Ascending aorta (tissue), 2 donors: ENCODE measurements at regions not wholly inside any gene's neighbourhood (a gene's known extent, or its start where the extent isn't known, plus 50 kb on each side); places are given as distances from the start of the nearest gene placed in this dataset.

Experiments
- DNase-seq, 2 donors: peaks; one replicate each; pipeline ENCODE4 v3.0.0-alpha.2; 2019; ENCODE audit warnings: low spot score in 2 of 2
- H3K27ac ChIP-seq, 2 donors: fragments of 200-600 bp; sonication (generic); one replicate each; pipeline ENCODE4 v1.5.1; 2016 to 2017; ENCODE audit warnings: mild to moderate bottlenecking in 1 of 2
- H3K27me3 ChIP-seq: fragments of 200-600 bp; sonication (generic); one replicate; pipeline ENCODE4 v1.5.1; 2017
- H3K36me3 ChIP-seq, 2 donors: fragments of 200-600 bp; sonication (generic); one replicate each; pipeline ENCODE4 v1.5.1; 2016
- H3K4me1 ChIP-seq, 2 donors: fragments of 200-600 bp; sonication (generic); one replicate each; pipeline ENCODE4 v1.5.1; 2016 to 2017; ENCODE audit warnings: mild to moderate bottlenecking in 1 of 2
- H3K4me3 ChIP-seq, 2 donors: fragments of 200-600 bp; sonication (generic); one replicate each; pipeline ENCODE4 v1.5.1; 2016 to 2017; ENCODE audit warnings: mild to moderate bottlenecking in 1 of 2
- H3K9me3 ChIP-seq, 2 donors: fragments of 200-600 bp; sonication (generic); one replicate each; pipeline ENCODE4 v1.5.1; 2016
- intact Hi-C: fragments of 100-400 bp; cut with DNase I; formaldehyde crosslinking; loops from one replicate; pipeline ENCODE4 v1.15.1; 2023
- TF ChIP-seq, protein P1 (sequence below), 3 experiments: fragments of 200-600 bp in 2 of 3; fragments of 450-650 bp in 1 of 3; sonication (generic) in 2 of 3; IDR thresholded peaks; one replicate each; pipeline ENCODE4 v1.5.1; 2016 to 2019; ENCODE audit warnings: antibody characterized with exemption in 3 of 3, mild to moderate bottlenecking in 1 of 3, moderate library complexity in 1 of 3

DNA sequence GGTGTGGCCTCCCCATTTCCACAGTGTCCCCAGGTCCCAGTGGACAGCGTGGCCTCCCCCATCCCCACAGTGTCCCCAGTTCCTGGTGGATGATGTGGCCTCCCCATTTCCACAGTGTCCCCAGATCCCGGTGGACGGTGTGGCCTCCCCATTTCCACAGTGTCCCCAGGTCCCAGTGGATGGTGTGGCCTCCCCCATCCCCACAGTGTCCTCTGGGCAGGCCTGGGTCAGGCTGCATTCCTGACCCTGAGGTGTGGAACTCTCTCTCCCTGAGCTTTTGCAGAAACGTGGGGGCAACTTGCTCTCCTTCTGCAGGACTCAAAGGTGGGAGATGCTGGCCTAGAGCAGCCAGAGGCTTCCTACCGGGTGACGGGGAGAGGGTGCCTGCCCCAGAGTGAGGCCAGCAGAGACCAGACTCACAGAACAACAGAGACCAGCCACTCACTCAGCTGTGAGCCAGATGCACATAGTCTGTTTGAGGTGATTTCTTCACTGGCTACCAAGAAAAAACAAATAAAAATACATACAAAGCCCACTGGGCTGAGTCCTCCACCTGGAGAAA lies 85.8 kb upstream of the FGF3 start:
- TF ChIP-seq, protein P1, sequence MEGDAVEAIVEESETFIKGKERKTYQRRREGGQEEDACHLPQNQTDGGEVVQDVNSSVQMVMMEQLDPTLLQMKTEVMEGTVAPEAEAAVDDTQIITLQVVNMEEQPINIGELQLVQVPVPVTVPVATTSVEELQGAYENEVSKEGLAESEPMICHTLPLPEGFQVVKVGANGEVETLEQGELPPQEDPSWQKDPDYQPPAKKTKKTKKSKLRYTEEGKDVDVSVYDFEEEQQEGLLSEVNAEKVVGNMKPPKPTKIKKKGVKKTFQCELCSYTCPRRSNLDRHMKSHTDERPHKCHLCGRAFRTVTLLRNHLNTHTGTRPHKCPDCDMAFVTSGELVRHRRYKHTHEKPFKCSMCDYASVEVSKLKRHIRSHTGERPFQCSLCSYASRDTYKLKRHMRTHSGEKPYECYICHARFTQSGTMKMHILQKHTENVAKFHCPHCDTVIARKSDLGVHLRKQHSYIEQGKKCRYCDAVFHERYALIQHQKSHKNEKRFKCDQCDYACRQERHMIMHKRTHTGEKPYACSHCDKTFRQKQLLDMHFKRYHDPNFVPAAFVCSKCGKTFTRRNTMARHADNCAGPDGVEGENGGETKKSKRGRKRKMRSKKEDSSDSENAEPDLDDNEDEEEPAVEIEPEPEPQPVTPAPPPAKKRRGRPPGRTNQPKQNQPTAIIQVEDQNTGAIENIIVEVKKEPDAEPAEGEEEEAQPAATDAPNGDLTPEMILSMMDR (IDR thresholded peaks at IDR 0.05), result no peak
- Histone ChIP-seq H3K36me3 (no peaks in the 10 kb centered on the region), H3K27me3 (no peaks in the 10 kb centered on the region), H3K4me1 (peaks cover 3 to 5% of the 10 kb centered on the region in 2 donors), H3K27ac (no peak overlapping the region), H3K4me3 (no peak overlapping the region), H3K9me3 (no peaks in the 10 kb centered on the region)
- DNase-seq, result no peak
- intact Hi-C loops, result no loop called here

DNA sequence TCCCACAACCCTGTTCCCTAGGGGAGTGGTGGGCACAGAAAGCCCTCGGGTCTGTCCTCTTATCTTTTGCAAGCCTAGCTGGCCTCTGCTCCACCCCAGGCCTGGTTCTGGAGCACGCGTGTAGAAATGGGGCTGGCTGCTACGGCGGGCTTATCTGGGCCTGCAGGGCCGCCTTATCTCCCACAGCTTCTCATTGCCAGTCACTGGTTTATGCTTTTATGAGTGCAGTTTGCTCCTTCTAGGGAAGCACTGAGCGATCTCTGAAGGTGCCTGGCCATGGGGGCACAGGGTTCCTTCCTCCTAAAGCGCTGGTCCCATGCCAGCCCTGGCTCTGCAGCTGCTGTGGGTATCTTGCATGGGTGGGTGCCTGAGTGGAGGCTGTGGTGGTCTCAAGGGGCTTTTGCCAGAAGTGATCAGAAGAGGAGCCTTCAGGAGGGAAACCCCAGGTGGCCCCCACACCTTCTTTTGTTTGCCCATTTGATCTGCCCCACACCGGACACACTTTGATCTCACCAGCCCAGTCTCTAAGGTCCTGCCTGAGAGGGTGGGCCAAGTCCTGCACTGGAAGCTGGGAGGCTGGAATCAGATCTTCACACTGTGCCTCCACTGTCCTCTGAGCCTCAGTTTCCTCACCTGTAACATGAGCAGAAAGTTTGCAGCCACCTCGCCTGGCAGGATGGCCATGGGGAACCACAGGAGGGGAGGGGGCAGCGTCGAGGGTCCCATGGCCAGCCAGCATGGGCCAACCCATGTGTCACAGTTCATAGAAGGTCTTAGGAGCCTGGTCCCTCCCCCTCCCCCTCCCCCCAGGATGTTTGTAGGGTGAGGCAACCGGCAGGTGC lies 86.6 kb upstream of the FGF3 start:
- Histone ChIP-seq H3K36me3 (no peaks in the 10 kb centered on the region), H3K4me1 (peaks cover 6 to 11% of the 10 kb centered on the region in 2 donors), H3K9me3 (no peaks in the 10 kb centered on the region), H3K27me3 (no peaks in the 10 kb centered on the region), H3K27ac (no peak overlapping the region), H3K4me3 (no peak overlapping the region)
- TF ChIP-seq, protein P1 (IDR thresholded peaks at IDR 0.05), result no peak
- no peak for DNase-seq
- intact Hi-C loops, result no loop called here

DNA sequence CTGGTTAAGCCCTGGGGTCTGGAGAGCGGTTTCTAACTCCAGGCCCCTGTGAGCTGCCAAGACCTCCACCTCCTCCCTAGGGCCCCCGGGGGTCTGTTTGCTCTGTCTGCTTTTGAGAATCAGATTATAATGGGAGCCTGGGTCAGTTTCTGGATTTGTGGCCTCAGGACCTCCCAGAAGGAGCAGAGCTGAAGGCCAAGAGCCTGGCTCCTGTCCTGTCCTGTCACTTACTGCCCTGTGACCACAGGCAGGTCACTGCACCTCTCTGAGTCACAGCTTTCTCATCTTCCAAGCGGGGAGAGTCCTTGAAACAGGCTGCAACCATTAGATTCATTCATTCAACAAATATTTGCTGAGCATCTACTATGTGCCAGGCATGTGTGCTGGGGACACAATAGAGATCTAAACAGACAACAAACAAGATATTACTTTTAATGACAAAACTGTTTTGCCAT lies 87.3 kb upstream of the FGF3 start:
- H3K27me3 ChIP-seq, result no peaks in the 10 kb centered on the region
- H3K36me3 ChIP-seq, result no peaks in the 10 kb centered on the region
- H3K9me3 ChIP-seq, result no peaks in the 10 kb centered on the region
- intact Hi-C loops, result no loop called here
- H3K4me1 ChIP-seq, result peaks cover 12 to 17% of the 10 kb centered on the region in 2 donors
- DNase-seq, result no peak
- TF ChIP-seq, protein P1 (IDR thresholded peaks at IDR 0.05), result no peak
- H3K27ac ChIP-seq, result no peak overlapping the region
- no peak overlapping the region for H3K4me3 ChIP-seq

DNA sequence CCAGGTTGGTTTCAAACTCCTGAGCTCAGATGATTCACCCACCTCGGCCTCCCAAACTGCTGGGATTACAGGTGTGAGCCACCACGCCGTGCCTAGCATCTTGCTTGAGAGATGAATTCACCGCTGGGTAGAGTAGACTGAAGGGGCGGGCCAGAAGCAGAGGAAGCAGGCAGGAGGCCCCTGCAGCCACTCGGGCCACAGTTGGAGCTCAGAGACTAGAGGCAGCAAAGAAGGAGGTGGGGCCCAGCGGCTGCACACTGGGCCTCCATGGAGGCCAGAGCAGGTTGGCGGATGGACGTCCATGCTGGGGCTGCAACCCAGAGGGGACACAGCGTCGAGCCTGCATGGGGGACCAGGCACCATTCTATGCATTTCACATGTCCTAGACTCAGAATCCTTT lies 88.4 kb upstream of the FGF3 start:
- intact Hi-C loops, result no loop called here
- peaks cover 12 to 28% of the 10 kb centered on the region in 2 donors for H3K4me1 ChIP-seq
- no peaks in the 10 kb centered on the region for H3K27me3 ChIP-seq
- H3K9me3 ChIP-seq, result no peaks in the 10 kb centered on the region
- no peak for DNase-seq
- TF ChIP-seq, protein P1 (IDR thresholded peaks at IDR 0.05), result no peak
- H3K4me3 ChIP-seq, result no peak overlapping the region
- H3K36me3 ChIP-seq, result no peaks in the 10 kb centered on the region
- H3K27ac ChIP-seq, result no peak overlapping the region

DNA sequence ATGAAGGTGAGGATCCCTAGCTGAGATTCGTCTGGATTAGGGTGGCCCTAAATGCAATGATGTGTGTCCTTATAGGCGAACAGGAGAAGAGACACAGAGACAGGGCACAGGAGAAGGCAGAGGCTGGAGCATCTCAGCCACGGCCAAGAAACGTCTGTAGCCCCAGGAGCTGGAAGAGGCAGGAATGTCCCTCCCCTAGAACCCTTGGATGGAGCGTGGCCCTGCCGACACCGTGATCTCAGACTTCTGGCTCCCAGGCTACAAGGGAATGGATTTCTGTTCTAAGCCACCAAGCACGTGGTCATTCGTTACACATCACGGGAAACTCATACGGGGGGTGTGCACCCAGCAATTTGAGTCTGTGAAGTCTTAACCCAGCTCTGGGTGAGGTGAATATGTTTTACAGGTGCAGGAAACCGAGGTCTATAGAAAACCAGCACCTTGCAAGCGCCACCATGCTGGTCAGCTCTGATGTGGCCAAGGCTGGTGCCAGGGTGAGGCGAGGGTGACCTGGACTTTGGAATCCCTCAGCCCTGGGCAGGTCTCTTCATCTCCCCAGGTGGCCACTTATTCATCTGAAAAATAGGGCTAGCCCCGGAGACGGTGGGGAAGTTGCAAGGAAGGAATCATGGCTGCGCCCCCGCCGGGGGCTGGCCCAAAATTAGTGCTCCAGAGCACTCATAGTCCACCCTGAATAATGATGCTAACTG lies 89.5 kb upstream of the FGF3 start:
- DNase-seq, result no peak
- intact Hi-C loops, result no loop called here
- H3K27me3 ChIP-seq, result no peaks in the 10 kb centered on the region
- H3K27ac ChIP-seq, result no peak overlapping the region
- no peaks in the 10 kb centered on the region for H3K36me3 ChIP-seq
- H3K4me1 ChIP-seq, result peaks cover 12 to 33% of the 10 kb centered on the region in 2 donors
- no peaks in the 10 kb centered on the region for H3K9me3 ChIP-seq
- no peak overlapping the region for H3K4me3 ChIP-seq
- TF ChIP-seq, protein P1 (IDR thresholded peaks at IDR 0.05), result no peak
